Putamen (tissue), 1 donor: ENCODE measurements at regions not wholly inside any gene's neighbourhood (a gene's known extent, or its start where the extent isn't known, plus 50 kb on each side); places are given as distances from the start of the nearest gene placed in this dataset.
A peak's percentile ranks its signal among the peaks of the same experiment; 100 is the strongest.
"Not testable (repeated sequence)": the region's sequence is repeated elsewhere in the genome, so short reads cannot be mapped to it uniquely, and the experiment has no call there.

Experiments used
- DNase-seq: peaks from one replicate; pipeline ENCODE4 v3.0.0-alpha.2; 2016; ENCODE audit warnings: low spot score

GRCh38 chr10:20615395-20615794 is 281.7 kb downstream of the NEBL start:
- DNase-seq, result no peak

DNA sequence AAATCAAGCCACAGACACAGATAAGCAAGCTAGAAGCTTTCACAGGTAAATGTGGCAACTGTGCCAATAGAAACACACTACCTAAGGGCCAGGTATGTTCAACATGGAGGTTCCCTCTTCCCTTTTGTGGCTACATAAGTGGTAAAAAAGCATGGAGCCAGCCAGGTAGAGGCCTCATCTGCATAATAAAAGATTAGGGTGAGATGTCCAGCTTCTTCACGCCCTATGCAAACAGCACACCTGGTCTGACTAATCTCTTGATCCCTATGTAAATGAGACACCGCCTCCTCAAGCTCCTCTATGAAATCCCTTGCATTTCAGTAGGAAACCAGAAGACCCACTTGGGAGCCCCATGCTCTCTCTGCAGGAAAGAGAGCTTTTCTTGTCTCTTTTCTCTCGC is 282.2 kb downstream of the NEBL start:
- no peak for DNase-seq

DNA sequence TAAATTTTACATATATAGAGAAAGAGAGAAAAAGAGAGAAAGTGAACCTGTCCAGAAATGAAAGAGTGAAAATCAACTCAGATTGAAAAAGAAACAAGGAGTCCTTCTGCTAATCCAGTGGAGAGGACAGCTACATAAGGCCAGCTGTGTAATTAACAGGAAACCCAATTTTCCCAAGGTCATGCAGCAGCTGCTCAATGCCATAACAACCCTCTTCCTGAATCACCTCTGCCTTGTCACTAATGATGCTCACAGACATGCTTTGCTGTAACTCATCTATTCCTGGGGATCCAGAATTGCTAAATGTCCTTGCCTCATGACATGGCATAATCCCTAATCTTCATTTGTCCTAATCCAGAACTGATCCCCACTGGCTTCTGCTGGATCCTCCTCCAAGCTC is 288.6 kb downstream of the NEBL start:
- DNase-seq, result no peak

- DNase-seq, result no peak
Measured at GRCh38 chr10:20606985-20607384, 290.1 kb downstream of the NEBL start.

DNA sequence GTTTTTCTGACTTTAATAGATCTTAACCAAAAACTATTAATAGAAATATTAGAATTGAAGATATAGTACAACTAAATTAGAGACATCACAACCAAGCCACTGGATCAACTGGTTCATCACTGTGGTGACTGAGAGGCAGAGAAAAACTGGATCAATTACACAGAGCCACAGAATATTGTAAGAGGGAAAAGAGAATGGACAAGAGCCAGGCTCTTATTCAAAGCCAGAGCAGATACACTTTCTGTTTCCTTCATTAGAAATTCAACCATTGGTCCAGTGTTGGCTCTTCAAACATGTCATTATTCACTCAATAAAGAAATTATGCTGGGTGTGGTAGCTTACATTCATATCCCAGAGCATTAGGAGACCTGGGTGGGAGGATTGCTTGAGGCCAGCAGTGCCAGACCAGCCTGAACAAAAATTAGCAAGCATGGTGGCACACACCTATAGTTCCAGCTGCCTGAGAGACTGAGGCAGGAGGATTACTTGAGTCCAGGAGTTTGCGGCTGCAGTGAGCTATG is 295.1 kb downstream of the NEBL start:
- DNase-seq, result no peak

DNA sequence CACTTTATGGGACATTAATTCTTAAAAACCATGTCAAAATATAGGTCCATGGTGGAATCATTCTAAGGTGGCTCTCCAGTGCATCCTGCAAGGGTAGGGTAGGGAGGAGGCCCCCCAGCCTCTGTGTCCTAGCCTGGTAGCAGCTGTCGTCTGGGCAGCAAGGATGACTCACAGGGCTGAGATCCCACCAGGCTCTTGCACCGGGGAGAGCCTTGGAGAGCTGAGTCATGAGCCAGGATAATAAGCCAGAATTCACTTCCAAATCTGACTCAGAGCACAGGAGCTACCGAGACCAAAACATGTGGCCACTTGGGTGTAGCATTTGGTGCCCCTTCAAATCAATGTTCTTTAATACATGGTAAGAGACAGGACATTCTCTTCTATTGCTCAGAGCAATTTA is 298.5 kb downstream of the NEBL start:
- DNase-seq, result no peak

DNA sequence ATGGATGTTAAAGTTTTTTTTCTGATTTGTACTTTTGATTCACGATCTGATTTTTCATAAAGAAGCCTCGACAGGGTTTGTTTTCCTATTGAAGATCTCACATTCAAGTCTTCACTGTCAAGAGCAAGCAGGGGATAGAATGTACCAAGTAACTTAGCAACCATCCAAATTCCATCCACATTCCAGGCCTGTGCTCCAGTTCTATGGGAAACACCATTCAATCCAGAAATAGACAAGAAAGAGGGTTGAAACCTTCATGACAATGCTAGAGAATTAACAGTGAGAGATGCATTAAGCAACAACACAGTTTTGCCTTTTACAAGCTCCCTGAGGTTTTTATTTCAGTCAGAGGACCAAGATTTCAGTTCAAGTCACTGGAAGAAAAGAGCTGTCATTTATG is 300.2 kb downstream of the NEBL start:
- no peak for DNase-seq

- DNase-seq, result no peak
Measured at GRCh38 chr10:20596065-20596755, 300.9 kb downstream of the NEBL start.

DNA sequence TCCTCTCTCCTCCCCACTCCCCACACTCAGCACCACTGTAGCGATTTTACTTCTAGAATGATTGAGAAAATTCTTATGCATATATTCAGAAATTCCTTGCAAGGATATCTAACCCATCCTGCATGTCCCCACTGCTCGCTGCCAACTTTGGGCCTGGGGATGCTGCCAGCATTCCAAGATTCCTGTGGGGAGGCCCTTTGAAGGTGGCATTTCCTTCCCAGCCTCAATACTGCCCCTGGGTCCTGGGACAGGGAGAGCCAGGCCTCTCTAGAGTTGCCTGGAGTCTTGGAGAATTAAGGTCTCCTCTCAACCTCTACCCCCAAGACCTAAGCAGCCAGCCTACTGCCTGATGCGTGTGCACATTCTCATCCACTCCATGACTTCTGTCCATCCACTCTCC is 303.5 kb downstream of the NEBL start:
- no peak for DNase-seq

- DNase-seq, result peak; percentile 8
Measured at GRCh38 chr10:20582041-20582440, 315.1 kb downstream of the NEBL start.

GRCh38 chr10:20573924-20574323 is 323.2 kb downstream of the NEBL start:
- DNase-seq, result no peak

- not testable (repeated sequence) for DNase-seq
Measured at GRCh38 chr10:20555990-20556389, 341.1 kb downstream of the NEBL start.

- DNase-seq, result no peak
Measured at GRCh38 chr10:20552382-20552781, 344.7 kb downstream of the NEBL start.

DNA sequence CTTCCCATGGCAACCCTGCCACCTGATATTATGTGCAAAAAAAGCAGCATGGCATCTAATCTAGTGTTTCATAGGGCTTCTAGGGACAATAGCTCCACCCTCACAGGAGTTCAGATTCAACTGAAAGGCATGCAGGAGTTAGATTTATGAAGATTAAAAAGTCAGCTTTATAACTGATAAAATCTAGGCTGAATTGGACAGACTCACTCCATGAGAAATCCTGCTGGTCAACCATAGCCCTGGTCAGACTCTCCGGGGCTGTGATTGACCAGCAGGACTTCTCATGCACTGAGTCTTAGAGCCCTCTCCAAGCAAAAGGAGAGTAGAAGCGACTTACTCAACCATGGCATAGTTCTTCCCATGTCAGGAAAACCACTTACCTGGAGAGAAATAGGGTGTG is 345.4 kb downstream of the NEBL start:
- DNase-seq, result no peak

DNA sequence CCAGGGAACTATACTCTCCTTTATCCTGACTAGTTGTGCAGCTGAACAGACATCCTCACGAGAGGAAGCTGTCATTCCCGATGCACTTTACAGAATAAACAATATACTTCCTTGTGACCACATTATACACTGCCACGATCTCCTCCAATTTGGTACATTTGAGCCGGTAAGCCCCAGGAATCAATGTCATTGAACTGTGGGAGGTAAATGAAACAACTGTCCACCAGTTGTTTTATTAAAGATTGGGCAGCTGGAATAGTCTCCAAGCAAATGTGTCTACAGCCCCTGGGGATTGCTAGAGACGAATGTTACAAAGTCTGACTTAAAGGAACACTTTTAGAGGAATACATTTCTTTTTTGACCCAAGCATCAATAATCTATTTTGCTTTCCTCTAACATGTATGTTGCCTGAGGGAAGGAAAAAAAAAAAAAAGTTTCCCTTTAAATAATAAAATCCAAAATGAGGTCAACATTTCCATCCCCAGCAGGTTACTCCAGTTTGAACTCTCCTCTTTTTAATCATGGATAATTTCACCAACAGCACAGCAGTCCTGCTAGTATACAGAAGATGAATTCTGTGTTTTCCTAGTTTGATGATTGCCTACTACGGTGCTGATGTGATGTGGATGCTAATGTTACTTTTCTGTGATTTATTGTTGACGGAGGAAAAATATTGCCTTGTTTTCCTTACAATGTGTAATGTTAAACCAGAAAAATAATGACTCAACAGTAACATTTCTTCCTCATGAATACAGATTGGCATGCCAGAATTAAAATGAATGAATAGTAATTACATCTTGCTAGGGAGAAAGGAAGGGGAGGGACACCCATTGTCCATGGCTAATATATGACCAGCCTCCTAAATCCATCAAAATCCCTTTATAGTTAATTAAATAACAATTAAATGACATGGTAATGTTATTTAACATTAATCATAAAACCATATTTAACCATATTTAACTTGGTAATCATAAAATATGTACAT is 360.9 kb downstream of the NEBL start:
- DNase-seq, result peak; percentile 74

- DNase-seq, result not testable (repeated sequence)
Measured at GRCh38 chr10:20531241-20531883, 365.7 kb downstream of the NEBL start.

DNA sequence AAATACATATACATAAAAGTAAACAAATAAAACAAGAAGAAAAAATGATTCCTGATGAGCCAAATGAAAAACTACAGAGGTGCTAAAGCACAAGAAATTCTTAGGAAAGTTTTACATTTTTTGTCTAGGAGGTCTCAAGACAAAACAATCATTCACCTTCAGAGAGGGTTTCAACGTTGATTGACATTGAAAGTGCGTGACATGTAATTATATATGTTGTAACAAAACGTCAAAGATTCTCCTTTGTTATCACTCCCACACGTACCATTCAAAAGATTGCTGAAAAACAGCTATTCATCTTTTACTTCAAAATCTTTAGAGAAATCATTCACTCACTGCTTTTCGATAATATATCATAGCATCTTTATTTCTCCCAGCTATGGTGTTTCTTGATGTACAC is 375.9 kb downstream of the NEBL start:
- no peak for DNase-seq

DNA sequence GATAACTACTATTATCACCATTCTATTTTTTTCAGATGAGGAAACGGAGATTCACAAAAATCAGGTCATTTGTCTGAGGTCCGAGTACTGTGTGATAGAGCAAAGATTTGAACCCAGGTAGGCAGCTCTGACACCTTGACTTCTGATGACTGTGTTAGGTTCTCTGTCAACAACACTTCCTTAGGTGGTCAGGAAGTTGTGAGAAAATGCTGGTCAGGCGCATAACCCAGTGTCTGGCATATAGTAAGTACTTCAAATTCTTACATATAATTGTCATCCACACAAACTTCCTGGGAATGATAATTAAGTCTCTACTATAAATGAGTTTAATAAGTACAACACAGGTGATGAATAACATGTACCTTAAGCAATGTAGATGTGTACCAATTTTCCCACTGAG is 381.5 kb downstream of the NEBL start:
- DNase-seq, result no peak

GRCh38 chr10:20512631-20513030 is 384.5 kb downstream of the NEBL start:
- DNase-seq, result no peak

GRCh38 chr10:20508921-20509320 is 388.2 kb downstream of the NEBL start:
- DNase-seq, result no peak

DNA sequence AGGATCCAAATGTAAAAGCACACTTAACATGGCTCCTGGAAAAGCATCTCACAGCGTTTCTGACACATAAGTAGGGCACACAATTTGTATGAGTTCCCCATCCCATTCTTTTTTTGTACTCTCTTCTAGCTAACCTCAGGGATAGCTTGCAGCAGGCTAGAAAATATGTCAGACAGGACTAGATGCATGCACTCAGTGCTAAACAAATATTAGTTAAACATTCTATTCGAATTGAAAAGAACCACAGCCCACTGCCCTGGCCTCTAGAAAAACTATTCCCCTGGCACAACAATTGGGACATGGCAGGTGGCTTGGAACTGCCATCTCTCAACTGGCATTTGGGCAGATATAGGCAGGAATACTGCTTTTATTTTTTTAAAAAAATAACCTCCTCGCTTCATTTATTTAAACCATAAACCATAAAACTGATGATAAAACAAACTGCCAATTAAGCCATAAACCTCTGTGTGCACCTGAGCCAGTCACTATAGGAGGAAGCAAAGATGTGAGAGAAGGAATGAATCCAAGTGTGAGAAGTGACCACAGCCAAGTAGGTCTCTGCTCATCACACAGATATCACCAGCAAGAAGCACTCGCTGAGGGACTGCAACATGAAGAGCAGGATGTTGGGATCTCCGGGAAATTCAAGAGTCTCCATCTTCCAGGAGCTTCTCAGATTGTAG is 394.1 kb downstream of the NEBL start:
- no peak for DNase-seq

DNA sequence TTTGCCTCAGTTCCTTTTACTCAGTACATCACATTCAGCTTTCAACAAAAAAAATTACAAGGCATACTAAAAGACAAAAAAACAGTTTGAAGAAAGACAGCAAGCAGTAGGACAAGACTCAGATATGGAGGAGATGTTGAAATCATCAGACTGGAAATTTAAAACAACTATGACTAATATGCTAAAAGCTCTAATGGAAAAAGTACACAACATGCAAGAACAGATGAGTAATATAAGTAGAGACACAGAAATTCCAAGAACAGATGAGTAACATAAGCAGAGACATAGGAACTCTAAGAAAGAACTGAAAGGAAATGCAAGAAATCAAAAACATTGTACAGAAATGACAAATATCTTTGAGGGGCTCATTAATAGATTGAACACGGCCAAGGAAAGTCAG is 402.6 kb downstream of the NEBL start:
- no peak for DNase-seq
